HFFc6 (cell line): ENCODE measurements at regions not wholly inside any gene's neighbourhood (a gene's known extent, or its start where the extent isn't known, plus 50 kb on each side); places are given as distances from the start of the nearest gene placed in this dataset.

Experiments used
- DNase-seq: peaks from one replicate; pipeline ENCODE4 v3.0.0-alpha.2; 2018
- H3K27ac Mint-ChIP-seq: 2 replicates; pipeline ENCODE4 v1.8.0; 2020; ENCODE audit warnings: mild to moderate bottlenecking, mixed read lengths
- H3K27me3 Mint-ChIP-seq: 2 replicates; pipeline ENCODE4 v1.8.0; 2021; ENCODE audit warnings: mild to moderate bottlenecking, moderate library complexity, mixed read lengths; ENCODE audit not compliant: insufficient read depth
- H3K36me3 Mint-ChIP-seq: 2 replicates; pipeline ENCODE4 v1.8.0; 2021; ENCODE audit warnings: low read depth, mixed read lengths
- H3K4me1 Mint-ChIP-seq: 2 replicates; pipeline ENCODE4 v1.8.0; 2020; ENCODE audit warnings: low read depth, mixed read lengths
- H3K4me3 Mint-ChIP-seq: 2 replicates; pipeline ENCODE4 v1.8.0; 2020; ENCODE audit warnings: mild to moderate bottlenecking, moderate library complexity, mixed read lengths
- H3K9me3 Mint-ChIP-seq: 2 replicates; pipeline ENCODE4 v1.8.0; 2020; ENCODE audit warnings: mild to moderate bottlenecking, mixed read lengths
- CTCF ChIP-seq: fragments of 200-600 bp; sonication (generic); IDR thresholded peaks from 2 replicates; pipeline ENCODE4 v1.5.0; 2021; ENCODE audit warnings: antibody characterized with exemption, mild to moderate bottlenecking

GRCh38 chr13:85694992-85695391 lies 104.2 kb downstream of the SLITRK6 start:
- Mint-ChIP-seq H3K9me3 (peaks cover 18% of the 10 kb centered on the region), H3K36me3 (peaks cover 9% of the 10 kb centered on the region; the same call in 1 of the 2 replicates), H3K4me1 (peaks cover 31% of the 10 kb centered on the region), H3K4me3 (peak overlapping the region; percentile 25; the same call in 1 of the 2 replicates), H3K27ac (no peak overlapping the region), H3K27me3 (no peaks in the 10 kb centered on the region; the same call in 1 of the 2 replicates)
- DNase-seq: no peak
- no peak for TF ChIP-seq CTCF

- H3K27me3 Mint-ChIP-seq: no peaks in the 10 kb centered on the region
- peaks cover 9% of the 10 kb centered on the region for H3K9me3 Mint-ChIP-seq
- H3K27ac Mint-ChIP-seq: peak overlapping the region; percentile 53; the same call in 1 of the 2 replicates
- peaks cover 26% of the 10 kb centered on the region for H3K4me1 Mint-ChIP-seq
- peak overlapping the region; percentile 69; the same call in 1 of the 2 replicates for H3K4me3 Mint-ChIP-seq
- peak; percentile 3 for DNase-seq
- H3K36me3 Mint-ChIP-seq: no peaks in the 10 kb centered on the region; the same call in 1 of the 2 replicates
- TF ChIP-seq CTCF: no peak
These were observed 105.2 kb downstream of the SLITRK6 start for GRCh38 chr13:85693889-85694511.

- H3K36me3 Mint-ChIP-seq: no peaks in the 10 kb centered on the region
- H3K27me3 Mint-ChIP-seq: no peaks in the 10 kb centered on the region
- no peaks in the 10 kb centered on the region for H3K9me3 Mint-ChIP-seq
- TF ChIP-seq CTCF: no peak
- H3K4me1 Mint-ChIP-seq: peaks cover 17% of the 10 kb centered on the region
- no peak overlapping the region for H3K4me3 Mint-ChIP-seq
- H3K27ac Mint-ChIP-seq: no peak overlapping the region
- no peak for DNase-seq
These were observed 108.9 kb downstream of the SLITRK6 start for GRCh38 chr13:85690368-85690767.

- no peak for DNase-seq
- H3K36me3 Mint-ChIP-seq: no peaks in the 10 kb centered on the region
- no peaks in the 10 kb centered on the region for H3K4me1 Mint-ChIP-seq
- no peak overlapping the region for H3K4me3 Mint-ChIP-seq
- H3K27me3 Mint-ChIP-seq: no peaks in the 10 kb centered on the region
- no peak for TF ChIP-seq CTCF
- H3K9me3 Mint-ChIP-seq: no peaks in the 10 kb centered on the region
- H3K27ac Mint-ChIP-seq: no peak overlapping the region
These were observed 113.8 kb downstream of the SLITRK6 start for GRCh38 chr13:85685436-85685835.

GRCh38 chr13:85675151-85675907 lies 123.9 kb downstream of the SLITRK6 start:
- no peak for TF ChIP-seq CTCF
- no peak for DNase-seq
- Mint-ChIP-seq H3K9me3 (peaks cover 16% of the 10 kb centered on the region), H3K4me3 (no peak overlapping the region), H3K4me1 (no peaks in the 10 kb centered on the region; the same call in 1 of the 2 replicates), H3K36me3 (peaks cover 26% of the 10 kb centered on the region), H3K27me3 (no peaks in the 10 kb centered on the region; the same call in 1 of the 2 replicates), H3K27ac (no peak overlapping the region)
